Smooth muscle cell of the brain vasculature (primary cell): ENCODE measurements at regions not wholly inside any gene's neighbourhood (a gene's known extent, or its start where the extent isn't known, plus 50 kb on each side); places are given as distances from the start of the nearest gene placed in this dataset.
"Not testable (repeated sequence)": the region's sequence is repeated elsewhere in the genome, so short reads cannot be mapped to it uniquely, and the experiment has no call there.

Experiments used
- DNase-seq: peaks from one replicate; pipeline ENCODE4 v3.0.0-alpha.2; 2012; ENCODE audit warnings: low read depth, low spot score

DNA sequence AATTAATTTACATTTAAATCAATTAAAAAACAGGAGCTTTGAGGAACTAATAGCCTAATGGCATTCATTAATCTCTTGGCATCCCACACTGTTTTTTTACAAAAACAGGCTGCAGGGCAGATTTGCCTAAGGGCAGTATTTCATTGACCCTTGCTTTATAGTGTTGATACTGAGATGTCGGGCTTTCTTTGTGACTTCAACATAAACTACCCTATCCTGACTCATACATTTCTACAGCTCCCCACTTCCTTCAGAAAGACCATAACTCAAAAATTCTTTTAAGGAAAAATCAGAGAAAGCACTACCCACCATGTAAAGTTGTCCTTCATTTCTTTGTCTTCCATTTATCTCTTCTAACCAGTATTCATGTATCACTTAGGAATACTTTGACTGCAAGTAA, 92.2 kb upstream of the NT5E start:
- DNase-seq, result no peak

DNA sequence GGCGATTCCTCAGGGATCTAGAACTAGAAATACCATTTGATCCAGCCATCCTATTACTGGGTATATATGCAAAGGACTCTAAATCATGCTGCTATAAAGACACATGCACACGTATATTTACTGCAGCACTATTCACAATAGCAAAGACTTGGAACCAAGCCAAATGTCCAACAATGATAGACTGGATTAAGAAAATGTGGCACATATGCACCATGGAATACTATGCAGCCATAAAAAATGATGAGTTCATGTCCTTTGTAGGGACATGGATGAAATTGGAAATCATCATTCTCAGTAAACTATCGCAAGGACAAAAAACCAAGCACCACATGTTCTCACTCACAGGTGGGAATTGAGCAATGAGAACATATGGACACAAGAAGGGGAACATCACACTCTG, 93.1 kb upstream of the NT5E start:
- not testable (repeated sequence) for DNase-seq

DNA sequence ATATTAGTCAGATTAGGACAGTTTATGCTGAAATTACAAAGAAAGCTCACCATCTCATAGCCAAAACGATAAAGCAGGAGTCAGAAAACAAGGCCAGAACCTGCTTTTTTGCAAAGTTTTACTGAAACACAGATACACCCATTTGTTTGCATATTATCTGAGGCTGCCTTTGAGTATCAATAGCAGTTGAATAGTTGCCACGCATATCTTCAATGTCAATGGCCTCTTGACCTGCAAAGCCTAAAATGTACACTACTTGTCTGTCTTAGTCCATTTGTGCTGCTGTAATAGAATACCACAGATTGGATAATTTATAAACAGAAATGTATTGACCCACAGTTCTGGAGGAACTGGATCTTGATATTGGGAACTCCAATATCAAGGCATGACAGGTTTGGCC, 94.1 kb upstream of the NT5E start:
- DNase-seq, result no peak

DNA sequence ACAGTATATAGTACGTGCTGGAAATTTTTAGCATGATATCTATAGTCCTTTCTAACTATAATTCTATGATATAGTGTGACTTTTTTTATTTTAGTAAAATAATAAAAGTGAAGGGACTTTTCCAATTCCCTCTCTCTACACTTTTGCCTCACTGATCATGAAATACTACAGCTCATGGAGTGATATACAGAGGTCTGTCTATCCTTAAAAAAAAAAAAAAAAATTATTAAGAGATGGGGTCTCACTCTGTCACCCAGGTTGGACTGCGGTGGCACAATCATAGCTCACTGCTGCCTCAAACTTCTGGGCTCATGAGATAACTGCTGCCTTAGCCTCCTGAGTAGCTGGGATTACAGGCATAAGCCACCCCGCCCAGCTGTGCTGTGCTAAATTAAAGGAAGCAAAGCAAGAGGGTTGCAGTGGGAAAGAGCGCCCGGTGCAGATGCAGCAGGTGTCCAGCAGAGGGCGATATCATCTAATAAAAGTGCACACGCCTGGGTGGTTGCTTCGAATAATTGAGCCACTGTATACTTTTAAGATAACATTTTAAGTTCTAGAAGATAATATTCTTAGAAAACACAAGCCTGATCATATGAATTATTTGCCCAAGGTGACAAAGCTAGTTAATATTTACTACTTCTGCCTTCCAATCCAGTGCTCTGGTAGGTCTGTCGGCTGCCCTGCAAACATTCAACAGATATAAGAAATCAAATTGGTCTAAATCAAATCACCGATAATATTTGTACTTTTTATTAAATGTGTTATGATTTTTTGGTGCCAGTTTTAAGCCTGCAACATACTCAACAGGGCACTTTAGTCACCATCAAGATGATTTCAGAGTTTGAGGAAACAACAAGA, 94.9 kb upstream of the NT5E start:
- DNase-seq, result no peak

DNA sequence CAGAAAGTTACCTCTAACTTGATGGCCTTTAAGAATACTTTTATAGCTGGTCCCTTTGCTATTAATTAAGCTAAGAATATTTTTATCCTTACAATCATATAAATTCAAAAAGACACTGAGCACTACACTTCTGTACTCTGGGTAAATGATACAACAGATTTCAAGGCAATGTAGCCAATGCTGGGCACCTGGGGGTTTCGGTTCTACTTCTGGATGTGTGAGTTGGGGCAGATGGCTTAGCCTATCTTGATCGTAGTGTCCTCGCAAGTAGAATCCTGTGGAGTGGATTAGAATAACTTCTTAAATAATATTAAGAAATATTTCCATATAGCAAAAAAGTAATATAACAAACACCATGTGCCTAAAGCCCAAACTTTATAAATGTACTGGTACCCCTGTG, 96.9 kb upstream of the NT5E start:
- DNase-seq, result no peak

DNA sequence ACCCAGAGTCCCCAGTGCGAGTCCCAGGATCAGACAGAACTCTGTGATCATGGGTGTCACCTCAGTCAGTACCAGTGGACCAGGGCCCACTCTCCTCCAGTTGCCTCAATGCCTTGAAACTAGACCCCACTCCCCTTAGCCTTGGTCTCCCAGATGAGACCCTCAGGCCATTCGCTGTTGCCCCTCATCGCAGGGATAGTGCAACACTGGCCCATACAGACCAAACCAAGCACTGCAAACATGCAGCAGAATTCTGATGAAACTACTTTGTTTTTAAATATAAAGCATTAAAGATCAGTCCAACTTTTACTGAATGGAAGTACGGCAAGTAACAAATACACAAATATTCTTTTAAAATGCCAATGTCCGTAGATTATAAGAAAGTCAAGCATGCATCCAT, 101.2 kb upstream of the NT5E start:
- no peak for DNase-seq

DNA sequence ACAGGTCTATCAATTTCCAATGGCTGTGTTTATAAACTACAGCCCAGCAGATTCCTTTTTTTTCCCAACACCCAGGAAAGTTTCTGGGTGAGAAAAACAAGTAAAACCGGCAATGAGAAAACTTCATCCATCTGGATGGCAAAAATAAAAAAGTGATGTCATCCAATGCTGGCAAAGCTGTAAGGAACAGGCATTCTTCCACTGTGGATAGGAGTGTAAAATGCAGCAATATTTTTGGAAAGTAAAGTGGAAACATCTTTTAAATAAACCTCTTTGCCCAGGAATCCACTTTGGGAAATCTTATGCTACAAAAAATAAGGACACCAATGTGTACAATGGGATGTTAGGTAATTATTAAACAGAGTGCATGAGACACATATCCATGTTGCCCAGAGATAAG, 102.1 kb upstream of the NT5E start:
- DNase-seq, result no peak

DNA sequence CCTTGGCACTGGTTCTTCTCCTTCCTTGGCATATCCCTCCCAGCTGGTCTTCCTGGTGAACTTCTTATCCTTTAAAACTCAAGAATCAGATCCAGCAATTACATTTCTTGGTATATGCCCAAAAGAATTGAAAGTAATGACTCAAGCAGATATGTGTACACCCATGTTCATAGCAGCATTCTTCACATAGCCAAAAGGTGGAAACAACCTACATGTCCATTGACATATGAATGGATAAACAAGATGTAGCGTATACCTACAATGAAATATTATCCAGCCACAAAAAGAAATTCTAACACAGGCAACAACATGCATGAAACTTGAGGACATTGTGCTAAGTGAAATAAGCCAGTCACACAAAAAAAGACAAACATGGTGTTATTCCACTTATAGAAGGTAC, 103.7 kb upstream of the NT5E start:
- no peak for DNase-seq

DNA sequence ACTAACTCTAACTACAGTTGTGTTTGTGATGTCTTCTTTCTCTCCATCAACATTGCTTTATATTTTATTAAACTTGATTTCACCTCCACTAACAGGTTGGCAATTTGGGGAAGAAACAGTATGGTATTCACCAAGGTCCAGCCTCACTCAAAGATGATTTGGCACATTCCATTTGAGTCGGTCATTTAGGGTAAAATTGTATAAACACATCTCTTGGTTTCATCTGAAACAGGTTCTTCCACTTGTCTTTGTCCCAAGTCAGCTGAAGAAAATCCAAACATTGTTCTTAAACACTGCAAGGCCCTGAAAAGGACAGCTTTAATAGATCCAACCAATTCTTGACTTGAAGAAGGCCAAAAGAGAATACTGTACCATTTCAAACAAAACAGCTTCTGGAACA, 104.9 kb upstream of the NT5E start:
- DNase-seq, result no peak

DNA sequence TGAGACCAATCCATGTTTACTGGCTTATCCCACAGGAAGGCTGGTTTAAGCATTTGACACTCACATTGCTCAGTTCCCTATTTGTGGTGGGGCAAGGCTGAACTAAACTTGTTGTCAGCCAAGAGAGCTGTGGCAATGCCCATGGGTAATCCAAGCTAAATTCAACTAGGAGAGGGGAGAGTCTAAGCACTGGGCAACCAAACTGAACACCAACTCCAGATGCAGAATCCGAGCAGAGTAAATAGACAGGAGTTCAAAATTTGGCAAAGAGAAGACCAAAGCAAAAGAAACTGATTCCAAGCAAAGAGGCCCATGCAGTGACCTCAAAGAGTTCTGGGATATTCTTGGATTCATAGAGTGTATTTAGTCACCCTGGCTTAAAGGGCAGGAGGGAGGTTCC, 106.5 kb upstream of the NT5E start:
- no peak for DNase-seq

DNA sequence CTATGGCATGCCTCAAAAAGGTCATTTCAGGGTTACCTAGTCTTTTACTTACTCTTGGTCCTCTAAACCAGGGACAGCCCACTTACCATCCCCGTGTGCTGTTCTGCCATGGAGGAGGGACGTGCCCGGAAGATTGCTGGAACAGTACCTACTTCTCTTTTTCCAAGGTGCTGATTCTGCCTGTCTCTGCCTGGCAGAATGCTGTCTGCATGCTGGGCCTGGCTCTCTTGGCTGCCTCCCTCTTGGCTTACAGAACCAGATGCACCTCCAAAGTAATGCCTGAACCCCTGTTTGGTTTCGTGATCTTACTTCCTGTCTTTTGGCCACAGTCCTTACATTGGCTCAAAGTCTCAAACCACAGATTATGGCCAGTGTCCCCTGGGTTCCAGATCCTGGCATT, 120.7 kb upstream of the NT5E start:
- no peak for DNase-seq

DNA sequence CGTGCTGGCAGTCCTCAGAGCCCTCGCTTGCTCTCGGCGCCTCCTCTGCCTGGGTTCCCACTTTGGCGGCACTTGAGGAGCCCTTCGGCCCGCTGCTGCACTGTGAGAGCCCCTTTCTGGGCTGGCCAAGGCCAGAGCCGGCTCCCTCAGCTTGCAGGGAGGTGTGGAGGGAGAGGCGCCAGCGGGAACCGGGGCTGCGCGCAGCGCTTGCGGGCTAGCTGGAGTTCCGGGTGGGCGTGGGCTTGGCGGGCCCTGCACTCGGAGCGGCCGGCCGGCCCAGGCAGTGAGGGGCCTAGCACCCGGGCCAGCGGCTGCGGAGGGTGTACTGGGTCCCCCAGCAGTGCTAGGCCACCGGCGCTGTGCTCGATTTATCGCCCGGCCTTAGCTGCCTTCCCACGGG, 124.1 kb upstream of the NT5E start:
- not testable (repeated sequence) for DNase-seq

DNA sequence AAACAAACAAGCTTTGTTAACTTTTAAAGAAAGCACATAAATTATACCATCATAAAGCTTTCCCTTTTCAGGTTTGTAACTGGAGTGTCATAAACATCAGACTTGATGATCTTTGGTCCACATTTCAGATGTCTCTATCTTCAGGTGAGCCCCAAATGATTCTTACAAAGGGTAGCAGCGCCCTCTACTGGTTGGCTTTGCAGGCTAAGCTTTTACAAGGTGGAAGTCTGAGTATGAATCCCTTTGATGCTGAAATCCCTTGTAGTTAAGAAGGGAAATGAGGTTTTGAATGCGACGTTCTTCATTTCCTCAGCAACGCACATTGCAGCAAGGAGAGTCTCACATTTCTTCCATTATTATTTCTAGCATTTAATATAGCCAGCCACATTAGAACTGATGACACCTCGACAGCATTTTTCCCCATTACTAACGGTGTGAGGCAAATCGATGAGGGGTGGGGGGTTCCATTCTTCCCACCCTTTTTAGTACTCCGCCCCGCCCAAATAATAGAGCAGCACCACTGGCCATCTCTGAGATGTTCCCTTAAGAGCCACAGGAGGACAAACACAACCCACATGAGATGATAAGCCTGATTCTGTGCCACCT, 126.3 kb upstream of the NT5E start:
- peak; percentile 68 for DNase-seq

DNA sequence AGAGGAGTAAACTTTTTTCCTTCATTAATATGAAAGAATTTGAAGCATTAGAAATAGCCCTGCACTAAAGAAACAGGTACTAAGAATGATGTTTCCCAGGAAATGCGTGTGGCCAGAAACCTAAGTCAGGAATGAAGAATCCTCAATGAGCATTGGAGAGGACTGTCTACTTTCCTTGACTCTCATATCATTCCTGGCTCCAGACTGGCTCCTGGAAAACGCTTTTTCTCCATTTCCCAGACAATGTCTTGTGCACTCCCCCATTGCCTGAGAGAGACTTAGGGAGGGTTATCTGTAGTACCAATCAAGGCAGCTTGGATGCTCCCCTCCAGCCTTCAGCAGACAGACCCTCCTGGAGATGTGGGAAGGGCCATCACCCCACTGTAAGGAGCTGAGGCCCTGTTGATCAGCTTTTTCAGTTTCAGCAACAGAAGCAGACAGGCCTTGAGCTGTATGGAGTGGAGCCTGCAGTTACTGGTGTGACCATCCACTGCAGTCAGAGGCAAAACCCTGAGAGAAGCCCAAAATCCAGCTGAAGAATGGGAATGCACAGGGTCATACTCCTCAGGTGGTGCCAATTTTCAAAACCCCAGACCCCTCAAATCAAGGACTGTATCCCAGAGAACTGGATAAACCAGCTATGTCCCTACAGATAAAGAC, 127.3 kb upstream of the NT5E start:
- no peak for DNase-seq

DNA sequence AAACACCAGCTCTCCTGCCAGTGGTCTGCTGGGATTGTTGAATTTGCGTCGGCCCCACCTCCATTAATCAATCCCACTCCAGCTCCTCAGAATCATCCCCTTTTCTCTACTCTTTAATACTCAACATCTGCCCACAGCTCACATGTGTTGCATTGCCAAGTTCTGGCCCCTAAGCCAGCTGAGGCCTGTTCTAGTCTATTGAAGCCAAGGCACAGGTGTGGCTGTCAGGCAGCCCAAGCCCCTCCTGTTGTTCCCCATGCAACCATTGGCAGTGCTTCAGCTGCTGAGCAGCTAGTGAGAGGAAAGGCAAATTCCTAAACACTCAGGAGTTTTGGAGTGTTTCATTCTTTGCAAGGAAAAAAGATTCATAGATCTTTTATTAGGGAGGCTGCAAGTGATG, 128.0 kb upstream of the NT5E start:
- no peak for DNase-seq

DNA sequence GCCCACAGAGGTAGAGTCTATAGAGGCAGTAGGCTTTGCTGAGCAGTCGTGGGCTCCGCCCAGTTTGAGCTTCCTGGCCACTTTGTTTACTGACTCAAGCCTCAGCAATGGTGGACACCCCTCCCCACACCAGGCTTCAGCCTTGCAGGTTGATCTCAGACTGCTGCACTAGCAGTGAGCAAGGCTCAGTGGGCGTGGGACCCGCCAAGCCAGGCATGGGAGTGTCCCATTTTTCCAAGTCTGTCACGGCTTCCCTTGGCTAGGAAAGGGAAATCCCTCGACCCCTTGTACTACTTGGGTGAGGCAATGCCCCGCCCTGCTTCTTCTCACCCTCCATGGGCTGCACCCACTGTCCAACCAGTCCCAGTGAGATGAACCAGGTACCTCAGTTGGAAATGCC, 135.3 kb upstream of the NT5E start:
- no peak for DNase-seq

DNA sequence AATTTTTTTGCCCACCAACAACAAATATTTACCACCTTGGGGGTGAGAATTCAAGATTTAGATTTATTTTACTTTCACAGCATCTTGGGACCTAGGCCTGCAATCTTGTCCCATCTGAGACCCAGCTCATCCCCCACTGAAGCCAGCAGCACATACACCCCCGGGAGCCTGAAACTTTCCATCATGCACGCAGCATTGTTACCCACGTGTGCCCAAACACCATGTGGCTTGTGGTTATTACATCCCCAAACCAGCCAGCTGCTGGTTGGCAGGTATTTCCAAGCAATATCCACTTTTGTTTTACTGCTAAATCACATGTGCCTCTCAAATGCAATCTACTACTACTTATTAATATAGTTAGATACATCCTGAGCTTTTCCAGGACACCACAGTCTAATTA, 149.3 kb upstream of the NT5E start:
- no peak for DNase-seq

DNA sequence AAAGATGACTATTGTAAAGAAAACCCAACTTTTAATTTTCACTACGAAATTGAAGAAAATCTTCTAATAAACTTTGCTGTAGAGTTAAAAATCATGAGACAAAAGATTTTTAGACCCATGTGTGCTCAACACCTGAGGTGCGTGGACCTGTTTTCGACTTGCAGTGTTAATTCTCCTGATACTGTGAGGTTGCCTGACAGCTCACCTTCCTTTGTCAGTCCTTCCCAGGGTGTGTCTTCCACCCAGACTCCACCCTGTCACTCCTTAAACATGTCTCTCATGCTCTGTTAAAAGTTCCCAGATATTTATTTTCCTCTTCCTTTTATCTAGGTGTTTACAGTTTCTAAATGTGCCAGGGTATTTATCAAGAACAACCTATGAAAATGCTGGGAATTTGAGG, 151.3 kb upstream of the NT5E start:
- no peak for DNase-seq

DNA sequence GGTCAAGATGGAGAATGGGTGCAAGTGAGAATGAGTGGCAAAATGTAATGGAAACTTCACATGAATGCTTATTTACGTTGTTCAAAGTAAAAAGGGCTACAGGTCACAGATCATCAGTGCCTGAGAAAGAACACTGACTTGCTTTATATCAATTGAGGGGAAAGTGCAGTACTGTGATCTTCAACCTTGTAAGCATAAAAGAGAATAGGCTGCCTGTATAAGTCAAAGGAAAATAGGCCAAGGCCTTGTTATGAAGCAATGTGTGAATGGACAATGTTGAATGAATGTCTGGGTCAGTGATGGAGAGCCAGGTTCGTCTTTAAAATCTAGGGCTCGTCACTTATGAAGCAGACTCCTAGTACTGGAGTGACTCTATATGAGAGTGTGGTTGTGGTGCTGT, 158.6 kb upstream of the NT5E start:
- no peak for DNase-seq

DNA sequence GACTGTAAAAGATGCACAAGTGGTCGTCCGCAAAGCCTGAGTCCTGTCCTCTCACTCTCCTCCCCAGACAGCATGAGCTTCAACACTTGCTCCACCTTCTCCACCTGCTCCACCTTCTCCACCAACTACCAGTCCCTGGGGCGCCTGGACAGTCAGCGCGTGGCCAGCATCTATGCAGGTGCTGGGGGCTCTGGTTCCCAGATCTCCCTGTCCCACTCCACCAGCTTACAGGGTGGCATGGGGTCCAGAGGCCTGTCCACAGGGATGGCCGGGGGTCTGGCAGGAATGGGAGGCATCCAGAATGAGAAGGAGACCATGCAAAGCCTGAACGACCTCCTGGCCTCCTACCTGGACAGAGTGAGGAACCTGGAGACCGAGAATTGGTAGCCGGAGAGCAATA, 162.2 kb upstream of the NT5E start:
- no peak for DNase-seq

DNA sequence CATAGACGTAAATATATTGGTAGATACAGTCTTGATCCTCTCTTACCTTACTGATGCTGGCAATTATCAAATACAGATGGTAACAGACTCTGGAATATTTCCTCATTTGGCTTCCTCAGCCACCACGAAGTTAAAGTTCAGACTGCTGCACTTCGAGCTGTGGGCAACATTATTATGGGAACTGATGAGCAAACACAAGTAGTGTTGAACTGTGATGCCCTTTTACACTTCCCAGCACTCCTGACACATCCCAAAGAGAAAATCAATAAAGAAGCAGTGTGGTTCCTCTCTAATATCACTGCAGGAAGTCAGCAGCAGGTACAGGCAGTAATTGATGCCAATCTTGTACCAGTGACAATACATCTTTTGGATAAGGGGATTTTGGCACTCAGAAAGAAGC, 162.7 kb upstream of the NT5E start:
- no peak for DNase-seq

DNA sequence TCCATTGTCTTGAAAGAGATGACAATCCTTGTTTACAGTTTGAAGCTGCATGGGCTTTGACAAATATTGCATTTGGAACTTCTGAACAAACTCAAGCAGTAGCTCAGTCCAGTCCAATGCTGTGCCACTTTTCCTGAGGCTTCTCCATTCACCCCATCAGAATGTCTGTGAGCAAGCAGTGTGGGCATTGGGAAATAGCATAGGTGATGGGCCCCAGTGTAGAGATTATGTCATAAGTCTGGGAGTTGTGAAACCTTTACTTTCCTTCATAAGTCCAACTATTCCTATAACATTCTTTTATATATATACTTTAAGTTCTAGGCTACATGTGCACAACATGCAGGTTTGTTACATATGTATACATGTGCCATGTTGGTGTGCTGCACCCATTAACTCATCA, 163.4 kb upstream of the NT5E start:
- not testable (repeated sequence) for DNase-seq

DNA sequence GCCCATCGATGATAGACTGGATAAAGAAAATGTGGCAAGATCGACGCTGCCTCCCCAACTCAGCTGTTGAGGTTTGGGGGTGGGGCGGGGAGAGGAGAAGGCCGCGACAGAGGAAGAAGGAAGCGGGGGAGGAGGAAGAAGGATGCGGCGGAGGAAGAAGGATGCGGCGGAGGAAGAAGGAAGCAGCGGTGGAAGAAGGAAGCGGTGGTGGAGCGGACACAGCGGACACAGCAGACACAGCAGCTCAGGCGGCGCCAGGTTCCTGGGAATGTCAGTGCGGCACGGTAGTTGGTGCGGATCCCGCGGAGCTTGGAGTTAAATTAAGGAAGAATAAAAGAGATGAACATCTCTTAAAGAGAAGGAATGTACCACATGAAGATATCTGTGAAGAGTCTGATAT, 163.9 kb upstream of the NT5E start:
- DNase-seq, result no peak
